ENCODE measurements at regions not wholly inside any gene's neighbourhood (a gene's known extent, or its start where the extent isn't known, plus 50 kb on each side); places are given as distances from the start of the nearest gene placed in this dataset.
"Not testable (repeated sequence)": the region's sequence is repeated elsewhere in the genome, so short reads cannot be mapped to it uniquely, and the experiment has no call there.

- H3K4me3 ChIP-seq (ENCODE audit: control insufficient read depth, low read depth, low read length) = no peak overlapping the region
- no peak for DNase-seq (ENCODE audit: low read depth)
- no peak for TF ChIP-seq CTCF (IDR thresholded peaks at IDR 0.05; ENCODE audit: control insufficient read depth, insufficient read depth, low read depth, low read length, missing control alignments)
Measured at GRCh38 chr5:74442466-74442865, 198.1 kb downstream of the ENC1 start.

- TF ChIP-seq CTCF (IDR thresholded peaks at IDR 0.05; ENCODE audit: control insufficient read depth, insufficient read depth, low read depth, low read length, missing control alignments) = no peak
- no peak overlapping the region for H3K4me3 ChIP-seq (ENCODE audit: control insufficient read depth, low read depth, low read length)
- DNase-seq (ENCODE audit: low read depth) = no peak
Measured at GRCh38 chr5:74441616-74442015, 198.9 kb downstream of the ENC1 start.

- TF ChIP-seq CTCF (IDR thresholded peaks at IDR 0.05; ENCODE audit: control insufficient read depth, insufficient read depth, low read depth, low read length, missing control alignments) = no peak
Measured at GRCh38 chr5:74440341-74440740, 200.2 kb downstream of the ENC1 start.

GRCh38 chr5:74437870-74438269 lies 202.7 kb downstream of the ENC1 start:
- DNase-seq (ENCODE audit: low read depth); H3K4me3 ChIP-seq (ENCODE audit: control insufficient read depth, low read depth, low read length): not testable (repeated sequence)

More at GRCh38 chr5:74440341-74440740, 200.2 kb downstream of the ENC1 start:
- no peak for DNase-seq (ENCODE audit: low read depth)
- H3K4me3 ChIP-seq (ENCODE audit: control insufficient read depth, low read depth, low read length) = no peak overlapping the region

- no peak overlapping the region for H3K4me3 ChIP-seq (ENCODE audit: control insufficient read depth, low read depth, low read length)
- TF ChIP-seq CTCF (IDR thresholded peaks at IDR 0.05; ENCODE audit: control insufficient read depth, insufficient read depth, low read depth, low read length, missing control alignments) = no peak
- peak; percentile 1 for DNase-seq (ENCODE audit: low read depth)
Measured at GRCh38 chr5:74433896-74434829, 206.4 kb downstream of the ENC1 start.

- DNase-seq (ENCODE audit: low read depth) = peak; percentile 5
- H3K4me3 ChIP-seq (ENCODE audit: control insufficient read depth, low read depth, low read length) = no peak overlapping the region
- no peak for TF ChIP-seq CTCF (IDR thresholded peaks at IDR 0.05; ENCODE audit: control insufficient read depth, insufficient read depth, low read depth, low read length, missing control alignments)
Measured at GRCh38 chr5:74433255-74433895, 207.2 kb downstream of the ENC1 start.

GRCh38 chr5:74432721-74433120 lies 207.8 kb downstream of the ENC1 start:
- no peak for TF ChIP-seq CTCF (IDR thresholded peaks at IDR 0.05; ENCODE audit: control insufficient read depth, insufficient read depth, low read depth, low read length, missing control alignments)
- no peak for DNase-seq (ENCODE audit: low read depth)
- no peak overlapping the region for H3K4me3 ChIP-seq (ENCODE audit: control insufficient read depth, low read depth, low read length)
